IPS-18c (cell line): ENCODE measurements at regions not wholly inside any gene's neighbourhood (a gene's known extent, or its start where the extent isn't known, plus 50 kb on each side); places are given as distances from the start of the nearest gene placed in this dataset.

Source experiments
- H3K4me3 ChIP-seq: 2 replicates; pipeline ENCODE4 v1.7.0; 2013; ENCODE audit warnings: low read depth, mild to moderate bottlenecking, low read length, moderate library complexity; ENCODE audit not compliant: insufficient read depth
- H3K9me3 ChIP-seq: one replicate; pipeline ENCODE4 v1.6.1; 2013; ENCODE audit warnings: mild to moderate bottlenecking, low read length, moderate library complexity; ENCODE audit not compliant: control insufficient read depth, insufficient read depth

DNA sequence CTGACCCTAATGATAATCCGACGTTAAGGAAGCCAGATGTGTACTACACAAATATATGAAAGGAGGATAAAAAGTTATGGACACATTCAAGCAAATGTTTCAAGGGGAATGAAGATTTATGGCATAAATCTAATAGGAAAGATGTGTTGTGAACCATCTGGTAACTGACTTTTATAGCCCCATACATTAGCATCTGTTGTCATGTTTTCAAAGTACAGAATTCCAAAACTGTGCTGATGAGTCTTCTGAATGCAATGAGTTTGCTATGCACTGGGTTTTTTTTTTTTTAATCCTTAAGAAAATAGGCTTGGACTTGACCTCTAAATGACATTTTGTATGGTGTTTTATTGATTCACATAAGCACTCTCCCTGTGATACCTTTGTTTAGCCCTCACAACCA, 158.5 kb upstream of the ESRRG start:
- Histone ChIP-seq H3K4me3 (no peak overlapping the region), H3K9me3 (no peaks in the 10 kb centered on the region)

DNA sequence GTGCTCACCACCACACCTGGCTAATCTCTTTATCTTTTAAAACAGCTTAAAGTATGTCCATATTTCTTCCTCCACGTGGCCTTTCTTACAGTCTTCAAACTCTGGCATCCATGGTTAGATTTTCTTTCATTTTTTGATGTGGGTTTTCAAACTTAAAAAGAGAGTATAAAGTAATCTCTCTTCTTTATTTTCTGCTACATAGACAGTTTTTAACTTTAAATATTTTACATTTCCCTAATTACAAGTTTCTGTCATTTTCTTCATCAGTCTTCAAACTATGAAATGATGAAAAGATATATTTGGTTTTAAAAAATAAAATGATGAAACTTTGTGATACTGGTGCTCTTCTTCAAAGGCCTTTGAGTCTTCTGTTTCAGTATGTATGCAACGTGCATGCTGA, 143.5 kb upstream of the ESRRG start:
- H3K9me3 ChIP-seq: no peaks in the 10 kb centered on the region

DNA sequence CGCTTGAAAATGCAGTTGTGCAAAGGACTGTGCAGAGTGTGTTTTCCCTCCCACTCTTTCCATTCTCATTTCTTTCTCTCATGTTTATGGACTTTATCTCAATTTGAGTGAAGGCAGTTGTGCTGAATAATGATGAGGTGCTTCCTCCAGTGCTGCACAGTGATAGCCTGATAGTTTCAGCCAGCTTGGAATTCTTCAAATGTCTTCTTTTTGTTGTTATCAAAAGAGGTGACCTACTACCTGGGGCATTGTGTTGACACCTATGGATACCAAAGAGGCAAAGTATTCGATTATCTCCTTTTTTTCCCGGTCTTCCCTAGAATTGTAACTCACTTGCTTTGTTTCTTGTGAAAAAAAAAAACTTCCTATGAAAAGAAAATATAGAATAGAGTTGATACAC, 132.6 kb upstream of the ESRRG start:
- no peaks in the 10 kb centered on the region for H3K9me3 ChIP-seq

More for the DNA sequence above, 143.5 kb upstream of the ESRRG start:
- no peak overlapping the region for H3K4me3 ChIP-seq

DNA sequence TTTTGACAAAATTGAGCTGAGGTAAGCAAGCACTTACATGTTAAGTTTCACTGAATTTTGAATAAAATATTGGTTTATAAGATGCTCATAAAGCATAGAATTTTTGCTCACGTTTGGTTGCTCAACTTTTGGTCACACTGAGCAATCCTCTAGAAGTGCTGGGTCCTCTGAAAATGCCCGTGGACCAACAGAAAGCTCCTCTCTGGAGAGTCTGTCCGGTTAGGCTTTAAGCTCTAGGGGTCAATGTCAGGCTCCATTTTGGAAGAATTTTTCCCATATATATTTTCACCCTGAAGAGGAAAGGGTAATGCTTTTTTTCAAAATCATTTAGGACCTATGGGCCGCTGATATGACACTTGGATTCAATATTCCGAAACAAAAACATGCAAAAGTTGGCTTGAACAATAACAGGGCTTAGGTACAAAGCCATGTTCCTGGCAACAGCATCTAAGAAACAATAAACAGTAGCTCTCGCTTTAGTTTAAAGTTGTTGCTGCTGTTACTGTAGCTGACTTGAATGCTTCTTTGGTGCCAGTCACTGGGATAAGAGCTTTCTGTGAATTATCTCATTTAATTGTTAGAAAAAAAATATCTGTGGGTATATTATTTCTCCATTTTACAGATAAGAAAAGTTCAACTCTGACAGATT, 131.7 kb upstream of the ESRRG start:
- Histone ChIP-seq H3K4me3 (no peak overlapping the region), H3K9me3 (no peaks in the 10 kb centered on the region)

More for the DNA sequence above, 132.6 kb upstream of the ESRRG start:
- no peak overlapping the region for H3K4me3 ChIP-seq

DNA sequence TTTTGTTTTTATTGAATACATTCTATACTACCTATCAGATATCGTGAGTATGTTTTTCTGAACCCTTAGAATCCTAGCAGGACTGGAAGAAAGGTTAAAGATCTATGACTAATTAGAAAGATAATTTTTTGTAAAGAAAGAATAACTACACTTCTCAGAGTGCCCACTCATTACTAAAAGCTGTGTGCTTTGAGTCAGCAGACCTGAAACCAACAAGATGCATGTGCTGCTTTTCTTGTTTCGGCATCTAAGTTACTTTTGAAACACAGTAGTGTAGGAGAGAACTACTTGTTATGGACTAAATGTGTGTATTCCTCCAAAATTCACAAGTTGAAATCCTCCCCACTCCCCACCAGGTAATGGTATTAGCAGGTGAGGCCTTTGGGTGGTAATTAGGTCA, 127.8 kb upstream of the ESRRG start:
- no peaks in the 10 kb centered on the region for H3K9me3 ChIP-seq
- H3K4me3 ChIP-seq: no peak overlapping the region

DNA sequence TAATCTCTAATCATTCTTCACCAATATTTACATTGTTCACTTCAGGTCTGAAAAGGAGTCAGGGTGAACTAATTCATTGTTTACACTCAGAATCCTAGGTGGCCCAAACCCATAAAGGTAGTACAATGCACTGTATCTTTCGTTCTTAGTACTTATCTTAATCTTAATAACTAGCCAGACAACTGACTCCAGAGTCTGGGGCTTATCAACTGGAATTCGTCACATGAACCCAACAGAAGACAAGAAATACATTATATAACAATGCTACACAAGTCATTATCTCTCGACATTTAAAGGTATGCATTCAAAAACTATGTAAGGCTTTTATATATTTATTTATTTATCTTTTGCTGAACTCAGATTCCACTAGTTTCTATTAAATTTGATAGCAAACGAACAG, 125.9 kb upstream of the ESRRG start:
- Histone ChIP-seq H3K9me3 (no peaks in the 10 kb centered on the region), H3K4me3 (no peak overlapping the region)

DNA sequence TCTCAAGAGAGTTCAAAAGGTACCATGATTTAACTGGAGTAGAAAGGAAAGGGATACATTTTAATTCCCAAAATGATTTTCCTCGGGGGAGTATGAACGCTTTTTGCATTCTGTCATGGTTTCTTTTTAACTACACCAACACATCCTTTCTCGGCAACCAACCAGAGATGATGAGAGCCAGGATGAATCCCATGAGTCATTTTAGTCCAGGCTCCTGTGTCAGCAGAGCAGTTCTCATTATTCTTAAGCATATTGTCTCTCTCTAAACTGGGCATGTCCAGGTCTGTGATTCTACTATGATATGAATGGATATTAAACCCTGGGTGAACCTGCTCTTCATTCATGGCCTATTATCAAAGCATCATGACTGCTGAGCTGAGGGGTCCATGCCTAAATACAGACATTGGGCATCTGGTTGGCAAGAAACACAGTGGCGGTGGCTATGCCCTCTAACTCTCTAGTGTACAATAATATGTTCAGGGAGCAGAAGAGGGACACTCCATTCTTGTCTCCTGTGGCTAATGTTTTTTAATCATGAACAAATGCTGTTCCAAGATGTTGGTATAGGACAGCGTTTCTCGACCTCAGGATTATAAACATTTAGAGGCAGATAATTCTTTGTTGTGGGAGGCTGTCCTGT, 124.3 kb upstream of the ESRRG start:
- H3K9me3 ChIP-seq: no peaks in the 10 kb centered on the region

DNA sequence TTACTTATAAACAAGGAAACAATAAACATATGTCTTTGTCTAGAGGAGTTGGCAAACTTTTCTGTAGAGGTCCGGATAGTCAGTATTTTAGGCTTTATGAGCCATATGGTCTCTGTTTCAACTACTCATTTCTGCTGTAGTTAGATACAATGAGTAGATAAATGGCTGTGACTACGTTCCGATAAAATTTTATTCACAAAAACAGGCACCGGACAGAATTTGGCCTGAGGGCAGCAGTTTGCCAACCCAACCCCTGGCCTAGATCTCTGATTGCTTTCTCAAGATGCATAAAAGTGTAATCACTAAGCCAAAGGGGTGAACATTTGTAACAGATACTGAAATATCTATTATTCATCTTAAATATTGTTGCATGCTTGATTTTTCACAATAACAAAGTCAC, 123.1 kb upstream of the ESRRG start:
- Histone ChIP-seq H3K9me3 (no peaks in the 10 kb centered on the region), H3K4me3 (no peak overlapping the region)

More for the DNA sequence above, 124.3 kb upstream of the ESRRG start:
- H3K4me3 ChIP-seq: no peak overlapping the region

DNA sequence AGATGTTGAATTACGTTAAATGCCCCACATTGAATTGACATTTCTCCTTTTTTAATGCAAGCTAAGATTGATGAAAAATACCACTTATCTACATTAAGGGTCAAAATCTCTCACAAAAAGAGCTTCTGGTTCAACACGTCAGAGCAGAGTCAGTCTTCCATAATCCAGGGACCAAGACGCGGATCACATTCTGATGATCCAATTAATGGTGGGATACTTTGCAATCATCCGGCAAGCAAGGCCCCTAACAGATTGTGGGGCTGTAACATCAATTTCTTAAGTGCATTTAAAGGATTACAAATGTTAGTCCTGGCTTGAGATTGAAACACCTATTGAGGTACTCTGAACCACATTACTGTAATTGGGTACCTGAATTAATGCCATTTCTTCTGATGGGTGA, 120.2 kb upstream of the ESRRG start:
- Histone ChIP-seq H3K9me3 (no peaks in the 10 kb centered on the region), H3K4me3 (no peak overlapping the region)

DNA sequence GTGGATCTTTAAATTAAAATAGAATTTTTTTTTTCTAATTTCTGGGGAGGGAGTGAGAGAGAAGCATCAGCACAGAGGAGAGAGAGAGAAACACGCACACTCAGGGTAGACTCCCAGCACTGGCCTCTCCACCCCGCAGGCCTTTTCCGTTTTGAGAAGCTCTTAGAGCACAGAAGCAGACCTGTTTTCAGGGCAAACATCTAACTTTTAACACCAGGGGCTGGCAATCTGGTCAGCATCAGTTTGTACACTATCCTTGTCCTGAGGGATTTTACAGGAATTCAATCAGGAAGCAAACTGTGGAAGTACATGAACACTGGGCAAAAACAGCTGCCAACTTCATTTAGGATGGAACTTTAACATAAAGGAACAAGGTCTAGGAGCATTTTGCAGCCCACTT, 117.9 kb upstream of the ESRRG start:
- H3K9me3 ChIP-seq: no peaks in the 10 kb centered on the region
- no peak overlapping the region for H3K4me3 ChIP-seq

DNA sequence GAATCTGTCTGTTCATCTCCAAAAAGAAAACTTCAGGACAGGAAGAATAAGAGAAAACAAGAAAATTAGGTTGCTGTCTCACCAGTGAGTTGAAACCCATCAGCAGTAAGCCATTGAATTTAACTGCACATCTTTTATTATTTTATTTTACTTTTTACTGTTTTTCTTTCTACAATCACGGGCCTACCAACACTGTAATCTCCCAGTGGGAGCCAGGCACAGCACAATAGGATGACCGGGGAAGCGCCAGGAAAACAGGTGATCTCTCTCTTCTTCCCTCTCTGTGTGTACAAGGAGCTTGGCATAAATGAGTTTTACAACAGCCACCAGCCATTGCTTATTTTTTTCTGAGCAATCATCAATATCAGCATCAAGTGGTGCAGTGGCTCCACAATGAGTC, 113.1 kb upstream of the ESRRG start:
- no peak overlapping the region for H3K4me3 ChIP-seq
- no peaks in the 10 kb centered on the region for H3K9me3 ChIP-seq

DNA sequence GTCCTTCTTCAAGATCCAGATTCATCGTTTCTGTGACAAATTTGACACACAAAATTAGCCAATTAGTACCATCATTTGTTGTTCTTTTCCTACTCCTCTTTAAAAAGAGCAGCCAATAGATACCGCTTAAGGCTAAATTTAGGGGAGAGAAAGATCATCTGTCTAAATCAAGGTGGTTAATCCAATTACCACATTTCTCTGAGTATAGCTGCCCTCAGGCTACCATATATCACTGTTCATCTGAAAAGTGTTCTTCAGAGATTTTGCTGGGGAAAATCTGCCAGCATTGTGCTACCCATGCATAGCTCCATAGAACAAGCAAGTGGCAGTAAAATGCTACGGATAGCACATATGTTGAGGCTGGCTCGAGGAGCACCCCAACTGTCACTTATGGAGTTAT, 110.3 kb upstream of the ESRRG start:
- H3K9me3 ChIP-seq: no peaks in the 10 kb centered on the region
- H3K4me3 ChIP-seq: no peak overlapping the region

DNA sequence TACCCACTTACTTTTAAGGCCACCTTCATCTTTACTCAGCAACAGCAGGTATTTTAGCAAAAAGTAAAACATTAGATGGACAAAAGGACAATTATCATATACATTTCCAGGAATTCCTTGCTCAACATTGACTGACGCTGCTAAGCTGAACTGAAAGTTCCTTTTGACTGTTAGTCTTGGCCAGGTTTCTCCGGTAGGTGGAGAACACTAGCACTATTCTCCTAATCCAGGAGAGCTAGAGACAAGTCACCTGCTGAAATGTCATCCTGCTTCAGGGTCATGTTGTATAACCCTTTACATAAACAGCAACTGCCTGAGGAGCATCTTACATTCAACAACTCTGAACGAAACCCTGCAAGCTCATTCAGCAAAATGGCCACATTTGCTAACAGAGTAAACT, 109.0 kb upstream of the ESRRG start:
- no peaks in the 10 kb centered on the region for H3K9me3 ChIP-seq

DNA sequence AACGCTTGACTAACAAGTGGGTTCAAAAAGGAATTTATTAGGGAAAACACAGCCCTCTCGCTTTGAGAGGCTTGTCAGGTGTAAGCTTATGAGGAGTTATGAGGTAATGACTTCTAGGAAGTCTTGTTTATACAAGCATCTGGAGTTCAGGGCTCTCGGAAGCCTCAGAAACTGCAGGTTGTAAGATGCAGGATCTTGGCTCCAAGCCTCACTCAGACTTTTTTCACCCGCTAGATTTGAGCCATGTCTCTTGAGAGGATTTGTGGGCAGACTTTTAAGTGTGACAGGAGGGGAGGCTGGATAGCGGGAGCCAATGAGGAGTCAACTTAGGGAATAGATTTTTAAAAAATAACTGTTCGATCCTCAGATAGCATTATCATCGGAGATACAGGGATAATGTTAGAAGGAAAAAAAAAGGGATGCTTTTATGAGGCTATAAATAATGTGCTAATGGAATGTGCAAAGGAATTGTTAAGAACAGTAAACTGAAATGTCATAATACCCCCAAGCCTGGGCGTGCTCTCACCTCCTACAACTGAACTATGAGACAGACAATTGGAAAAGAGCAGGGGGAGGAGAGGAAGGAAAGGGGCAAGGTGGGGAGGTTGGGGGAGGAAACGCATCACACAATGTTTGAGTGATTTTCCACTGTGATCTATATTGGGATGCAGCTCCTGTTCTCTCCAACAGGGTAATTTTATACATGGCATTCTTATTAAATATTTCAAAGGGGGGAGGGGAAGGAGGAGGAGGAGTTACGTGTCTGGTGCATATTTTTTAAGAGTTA, 107.4 kb upstream of the ESRRG start:
- H3K4me3 ChIP-seq: no peak overlapping the region
- H3K9me3 ChIP-seq: peaks cover 2% of the 10 kb centered on the region

More for the DNA sequence above, 109.0 kb upstream of the ESRRG start:
- no peak overlapping the region for H3K4me3 ChIP-seq

DNA sequence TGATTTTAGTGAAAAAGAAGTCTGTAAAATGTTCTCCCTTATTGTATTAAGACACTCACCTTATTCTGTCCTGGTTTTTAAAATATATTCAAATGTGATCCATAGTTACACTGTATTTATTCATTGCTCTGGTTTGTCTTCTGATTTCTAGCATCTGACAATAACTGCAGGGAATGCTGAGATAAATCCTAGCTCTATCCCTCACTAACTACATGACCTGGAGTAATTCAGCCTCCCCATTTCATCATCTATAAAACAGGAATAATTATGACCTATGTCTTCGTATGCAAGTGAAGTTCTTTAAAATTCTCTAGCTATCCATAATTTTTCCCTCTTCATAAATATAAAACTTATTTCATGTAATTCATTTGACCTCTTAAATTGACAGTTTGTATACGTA, 104.0 kb upstream of the ESRRG start:
- Histone ChIP-seq H3K9me3 (peaks cover 2% of the 10 kb centered on the region), H3K4me3 (no peak overlapping the region)

DNA sequence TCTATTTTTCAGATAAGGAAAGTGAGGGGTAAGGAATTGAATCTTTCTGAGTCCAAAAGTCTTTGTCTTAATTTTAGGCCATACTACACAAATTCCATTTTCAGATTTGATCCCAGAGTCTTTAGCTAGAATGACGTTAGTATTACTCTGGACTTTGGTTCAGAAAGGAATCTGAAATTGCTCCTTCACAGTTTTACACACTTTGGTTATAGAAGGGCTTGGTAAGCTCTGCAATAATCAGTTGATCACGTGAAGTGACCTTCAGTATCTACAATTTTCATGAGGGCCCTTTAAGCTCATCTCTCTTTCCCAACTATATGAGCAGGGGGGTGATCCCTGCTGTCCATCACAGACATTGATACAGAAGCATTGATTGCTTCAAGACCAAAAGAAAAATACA, 103.4 kb upstream of the ESRRG start:
- Histone ChIP-seq H3K9me3 (peaks cover 2% of the 10 kb centered on the region), H3K4me3 (no peak overlapping the region)

DNA sequence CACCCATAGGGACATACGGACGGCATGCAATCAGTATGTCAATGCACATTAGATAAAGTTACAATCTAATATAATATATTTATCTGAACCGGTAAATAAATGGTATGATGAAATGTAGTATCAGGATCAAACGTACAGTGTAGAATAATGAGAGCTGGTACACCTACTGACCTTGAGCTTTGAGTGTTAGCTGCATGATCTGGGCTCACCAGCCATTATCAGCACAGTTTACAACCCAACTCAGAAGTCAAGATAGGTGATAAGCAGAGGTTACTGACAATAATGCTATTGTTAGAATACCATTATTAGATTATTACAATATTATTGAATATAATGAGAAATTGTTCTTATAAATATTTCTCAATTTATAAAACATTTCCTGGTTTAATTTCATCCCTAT, 103.0 kb upstream of the ESRRG start:
- no peak overlapping the region for H3K4me3 ChIP-seq
- H3K9me3 ChIP-seq: peaks cover 2% of the 10 kb centered on the region

DNA sequence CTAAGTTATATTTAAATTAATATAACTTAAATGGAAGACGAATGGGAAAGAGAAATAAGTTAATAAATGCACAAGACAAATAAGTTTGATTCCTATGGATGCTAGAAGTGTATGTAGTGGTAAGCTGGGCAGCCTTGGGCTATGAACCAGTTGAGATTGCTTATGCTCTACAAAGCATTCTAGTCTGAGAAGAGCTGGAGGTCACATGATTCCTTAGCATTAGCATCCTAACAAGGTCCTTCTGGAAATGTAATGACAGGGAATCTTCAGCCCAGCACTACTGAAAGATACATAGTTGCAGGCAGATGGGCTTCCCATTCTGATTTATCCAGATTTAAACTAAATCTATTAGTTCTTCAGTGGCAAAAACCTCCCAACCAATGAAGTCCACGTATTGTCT, 102.3 kb upstream of the ESRRG start:
- Histone ChIP-seq H3K4me3 (no peak overlapping the region), H3K9me3 (peaks cover 2% of the 10 kb centered on the region)
